CD14-positive monocyte (primary cell): ENCODE measurements at regions not wholly inside any gene's neighbourhood (a gene's known extent, or its start where the extent isn't known, plus 50 kb on each side); places are given as distances from the start of the nearest gene placed in this dataset.

Source experiments
- DNase-seq, 3 donors: peaks; one replicate each; pipeline ENCODE4 v3.0.0-alpha.2; 2011 to 2022
- H2AFZ ChIP-seq: 2 replicates; pipeline ENCODE4 v1.6.0; 2012; ENCODE audit warnings: mild to moderate bottlenecking, low read depth, low read length, inconsistent platforms; ENCODE audit not compliant: insufficient read depth, poor library complexity, severe bottlenecking
- H3K27ac ChIP-seq, 2 donors: 1 replicate in 1 of 2; 2 replicates in 1 of 2; pipeline ENCODE4 v1.5.1; 2012 to 2013; ENCODE audit warnings: low read length in 2 of 2, control low read depth in 1 of 2, inconsistent platforms in 1 of 2, low read depth in 1 of 2, mild to moderate bottlenecking in 1 of 2
- H3K27me3 ChIP-seq, 2 donors: one replicate each; pipeline versions ENCODE4 v1.6.0 to v1.6.1; 2011 to 2013; ENCODE audit warnings: low read length in 2 of 2; ENCODE audit not compliant: control insufficient read depth in 2 of 2, insufficient read depth in 2 of 2
- H3K36me3 ChIP-seq, 2 donors: replicated peaks in 1 of 2; 1 replicate in 1 of 2; 2 replicates in 1 of 2; pipeline versions ENCODE4 v1.5.1 to v1.6.1; 2012 to 2013; ENCODE audit warnings: low read length in 2 of 2, control low read depth in 1 of 2, inconsistent platforms in 1 of 2, mild to moderate bottlenecking in 1 of 2; ENCODE audit not compliant: insufficient read depth in 2 of 2, control insufficient read depth in 1 of 2
- H3K4me1 ChIP-seq, 2 donors: 1 replicate in 1 of 2; 2 replicates in 1 of 2; pipeline versions ENCODE4 v1.5.1 to v1.6.1; 2012 to 2013; ENCODE audit warnings: low read length in 2 of 2, control low read depth in 1 of 2, inconsistent platforms in 1 of 2, mild to moderate bottlenecking in 1 of 2, moderate library complexity in 1 of 2; ENCODE audit not compliant: insufficient read depth in 2 of 2, control insufficient read depth in 1 of 2
- H3K4me2 ChIP-seq: replicated peaks from 2 replicates; pipeline ENCODE3; 2012; ENCODE audit warnings: low read length, moderate library complexity, mild to moderate bottlenecking; ENCODE audit not compliant: poor library complexity, severe bottlenecking; ENCODE audit errors: extremely low read depth
- H3K4me3 ChIP-seq, 3 experiments: fragments of 200-600 bp in 1 of 3; sonication (generic) in 1 of 3; replicated peaks in 1 of 3; 1 replicate in 2 of 3; 2 replicates in 1 of 3; pipeline ENCODE4 v1.5.1; 2011 to 2013; ENCODE audit warnings: low read length in 3 of 3, mild to moderate bottlenecking in 3 of 3, control low read depth in 2 of 3, low read depth in 2 of 3, inconsistent platforms in 1 of 3, moderate library complexity in 1 of 3
- H3K79me2 ChIP-seq: 2 replicates; pipeline ENCODE4 v1.6.0; 2012; ENCODE audit warnings: mild to moderate bottlenecking, control low read depth, inconsistent platforms, low read length, moderate library complexity; ENCODE audit not compliant: insufficient read depth
- H3K9ac ChIP-seq: 2 replicates; pipeline ENCODE4 v1.6.0; 2017; ENCODE audit warnings: low read length, mild to moderate bottlenecking; ENCODE audit not compliant: insufficient read depth, poor library complexity, severe bottlenecking
- H3K9me3 ChIP-seq, 2 donors: replicated peaks in 1 of 2; 1 replicate in 1 of 2; 2 replicates in 1 of 2; pipeline versions ENCODE4 v1.5.1 to v1.6.1; 2012 to 2013; ENCODE audit warnings: low read length in 2 of 2, control low read depth in 1 of 2; ENCODE audit not compliant: control insufficient read depth in 1 of 2, insufficient read depth in 1 of 2
- H4K20me1 ChIP-seq: 2 replicates; pipeline ENCODE4 v1.6.0; 2012; ENCODE audit warnings: mild to moderate bottlenecking, low read length, control low read depth, moderate library complexity; ENCODE audit not compliant: insufficient read depth
- H3K27ac Mint-ChIP-seq, 7 donors: one replicate each; pipeline ENCODE4 v1.8.0; 2020; ENCODE audit warnings: mild to moderate bottlenecking in 7 of 7, mixed read lengths in 7 of 7, moderate library complexity in 6 of 7, inconsistent platforms in 2 of 7
- H3K27me3 Mint-ChIP-seq, 3 donors: one replicate each; pipeline ENCODE4 v1.8.0; 2021 to 2022; ENCODE audit warnings: low read depth in 3 of 3, mild to moderate bottlenecking in 3 of 3, mixed read lengths in 3 of 3, moderate library complexity in 3 of 3, inconsistent platforms in 1 of 3
- H3K36me3 Mint-ChIP-seq, 2 donors: one replicate each; pipeline ENCODE4 v1.8.0; 2020; ENCODE audit warnings: mixed read lengths in 2 of 2, inconsistent platforms in 1 of 2, mild to moderate bottlenecking in 1 of 2
- H3K4me1 Mint-ChIP-seq: one replicate; pipeline ENCODE4 v1.8.0; 2020; ENCODE audit warnings: mild to moderate bottlenecking, mixed read lengths
- H3K4me3 Mint-ChIP-seq, 2 donors: one replicate each; pipeline ENCODE4 v1.8.0; 2020; ENCODE audit warnings: mild to moderate bottlenecking in 2 of 2, mixed read lengths in 2 of 2, moderate library complexity in 1 of 2
- H3K9me3 Mint-ChIP-seq, 7 donors: one replicate each; pipeline ENCODE4 v1.8.0; 2020 to 2022; ENCODE audit warnings: mixed read lengths in 7 of 7, mild to moderate bottlenecking in 6 of 7, moderate library complexity in 6 of 7, inconsistent platforms in 2 of 7
- WGBS: methylation state at CpG from one replicate; pipeline ENCODE4 v1.1.5; 2013; ENCODE audit warnings: missing lambda C conversion rate; ENCODE audit not compliant: insufficient coverage; 5-methylcytosine and 5-hydroxymethylcytosine counted together
- intact Hi-C, 2 donors: fragments of 100-400 bp; cut with micrococcal nuclease; formaldehyde crosslinking; loops; one replicate each; pipeline versions ENCODE4 v1.15.0 to v1.15.1; 2023
- TF ChIP-seq, protein P1 (sequence below): fragments of 200-600 bp; IDR thresholded peaks from one replicate; pipeline ENCODE4 v1.8.0; 2022; ENCODE audit warnings: antibody characterized with exemption, mild to moderate bottlenecking

DNA sequence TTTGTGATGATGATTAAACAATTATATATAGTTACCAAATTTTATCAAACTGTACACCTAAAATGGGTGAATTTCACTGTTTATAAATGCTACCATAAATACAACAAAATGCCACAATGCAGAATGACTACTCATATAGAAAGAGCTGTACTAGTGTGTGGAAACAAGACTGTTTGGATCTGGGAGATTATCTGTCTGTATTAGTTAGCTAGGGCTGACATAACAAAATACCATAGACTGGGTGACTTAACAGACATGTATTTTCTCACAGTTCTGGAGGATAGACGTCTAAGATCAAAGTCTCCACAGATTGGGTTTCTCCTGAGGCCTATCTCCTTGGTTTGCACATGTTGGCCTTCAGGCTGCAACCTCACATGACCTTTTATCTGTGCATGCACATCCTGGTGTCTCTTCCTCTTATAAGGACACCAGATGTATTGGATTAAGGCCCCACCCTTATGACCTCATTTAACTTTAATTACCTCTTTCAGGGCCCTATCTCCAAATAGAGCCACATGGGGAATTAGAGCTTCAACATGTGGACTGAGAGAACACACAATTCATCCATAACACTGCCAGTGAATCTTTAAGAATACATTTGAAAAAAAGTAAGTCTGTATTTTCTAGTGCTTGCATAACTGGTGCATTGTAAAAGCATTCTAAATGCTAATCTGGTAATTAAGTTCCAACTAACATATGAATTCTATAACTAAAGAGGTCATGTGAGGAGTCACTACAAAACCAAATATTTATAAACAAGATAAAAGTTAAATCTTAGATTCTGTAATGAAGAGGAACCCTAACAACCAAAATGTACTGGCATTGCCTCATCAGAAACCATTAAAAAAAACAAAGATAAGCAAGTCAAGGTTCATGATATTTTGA is 699.6 kb downstream of the NYAP2 start:
- no peaks in the 10 kb centered on the region for H3K9me3 ChIP-seq
- Mint-ChIP-seq H3K4me1 (peaks cover 5% of the 10 kb centered on the region), H3K27ac (no peak overlapping the region), H3K9me3 (peaks cover 0 to 12% (median 9%) of the 10 kb centered on the region in 7 donors), H3K4me3 (no peak overlapping the region), H3K36me3 (peaks cover 0 to 1% of the 10 kb centered on the region in 2 donors), H3K27me3 (no peaks in the 10 kb centered on the region)
- DNase-seq, result no peak
- H3K9ac ChIP-seq, result no peak overlapping the region
- no peak overlapping the region for H3K27ac ChIP-seq
- no peaks in the 10 kb centered on the region for H3K27me3 ChIP-seq
- TF ChIP-seq, protein P1, sequence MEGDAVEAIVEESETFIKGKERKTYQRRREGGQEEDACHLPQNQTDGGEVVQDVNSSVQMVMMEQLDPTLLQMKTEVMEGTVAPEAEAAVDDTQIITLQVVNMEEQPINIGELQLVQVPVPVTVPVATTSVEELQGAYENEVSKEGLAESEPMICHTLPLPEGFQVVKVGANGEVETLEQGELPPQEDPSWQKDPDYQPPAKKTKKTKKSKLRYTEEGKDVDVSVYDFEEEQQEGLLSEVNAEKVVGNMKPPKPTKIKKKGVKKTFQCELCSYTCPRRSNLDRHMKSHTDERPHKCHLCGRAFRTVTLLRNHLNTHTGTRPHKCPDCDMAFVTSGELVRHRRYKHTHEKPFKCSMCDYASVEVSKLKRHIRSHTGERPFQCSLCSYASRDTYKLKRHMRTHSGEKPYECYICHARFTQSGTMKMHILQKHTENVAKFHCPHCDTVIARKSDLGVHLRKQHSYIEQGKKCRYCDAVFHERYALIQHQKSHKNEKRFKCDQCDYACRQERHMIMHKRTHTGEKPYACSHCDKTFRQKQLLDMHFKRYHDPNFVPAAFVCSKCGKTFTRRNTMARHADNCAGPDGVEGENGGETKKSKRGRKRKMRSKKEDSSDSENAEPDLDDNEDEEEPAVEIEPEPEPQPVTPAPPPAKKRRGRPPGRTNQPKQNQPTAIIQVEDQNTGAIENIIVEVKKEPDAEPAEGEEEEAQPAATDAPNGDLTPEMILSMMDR, result no peak
- no peak overlapping the region for H3K4me3 ChIP-seq
- 91% methylated on average over 1 of the region's 1 CpG for WGBS
- no peaks in the 10 kb centered on the region for H3K36me3 ChIP-seq
- no peaks in the 10 kb centered on the region for H3K79me2 ChIP-seq
- H3K4me2 ChIP-seq, result no peak overlapping the region
- no peaks in the 10 kb centered on the region for H3K4me1 ChIP-seq
- H2AFZ ChIP-seq, result no peak overlapping the region
- intact Hi-C loops, result no loop called here
- H4K20me1 ChIP-seq, result no peaks in the 10 kb centered on the region

DNA sequence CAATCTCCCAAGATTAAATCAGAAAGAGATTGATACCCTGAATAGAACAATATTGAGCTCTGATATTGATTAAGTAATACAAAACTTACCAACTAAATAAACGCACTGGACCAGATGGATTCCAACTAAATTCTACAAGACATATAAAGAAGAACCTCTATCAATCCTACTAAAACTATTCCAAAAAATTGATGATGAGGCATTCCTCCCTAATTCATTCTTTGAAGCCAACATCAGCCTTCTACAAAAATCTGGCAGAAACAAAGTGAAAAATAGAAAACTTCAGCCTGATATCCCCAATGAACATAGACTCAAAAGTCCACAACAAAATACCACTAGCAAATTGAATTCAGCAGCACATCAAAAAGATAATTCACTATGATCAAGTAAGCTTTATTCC is 695.5 kb downstream of the NYAP2 start:
- WGBS, result no CpG with 5 or more reads among the region's 1 CpG
- no peaks in the 10 kb centered on the region for H3K27me3 Mint-ChIP-seq

More for the DNA sequence above, 695.5 kb downstream of the NYAP2 start:
- intact Hi-C loops, result no loop called here
- H3K9me3 Mint-ChIP-seq, result peaks cover 10 to 25% (median 13%) of the 10 kb centered on the region in 7 donors
- Histone ChIP-seq H3K9me3 (peaks cover 3 to 11% of the 10 kb centered on the region in 2 donors), H3K9ac (no peak overlapping the region), H3K36me3 (no peaks in the 10 kb centered on the region), H4K20me1 (no peaks in the 10 kb centered on the region), H3K79me2 (no peaks in the 10 kb centered on the region), H3K27me3 (no peaks in the 10 kb centered on the region), H3K27ac (no peak overlapping the region), H3K4me3 (no peak overlapping the region), H3K4me1 (no peaks in the 10 kb centered on the region), H2AFZ (no peak overlapping the region), H3K4me2 (no peak overlapping the region)
- TF ChIP-seq, protein P1, result no peak
- no peak overlapping the region for H3K4me3 Mint-ChIP-seq
- H3K27ac Mint-ChIP-seq, result no peak overlapping the region
- peaks cover 0 to 1% of the 10 kb centered on the region in 2 donors for H3K36me3 Mint-ChIP-seq
- peaks cover 5% of the 10 kb centered on the region for H3K4me1 Mint-ChIP-seq
- DNase-seq, result no peak
